ENCODE measurements at regions not wholly inside any gene's neighbourhood (a gene's known extent, or its start where the extent isn't known, plus 50 kb on each side); places are given as distances from the start of the nearest gene placed in this dataset.

DNA sequence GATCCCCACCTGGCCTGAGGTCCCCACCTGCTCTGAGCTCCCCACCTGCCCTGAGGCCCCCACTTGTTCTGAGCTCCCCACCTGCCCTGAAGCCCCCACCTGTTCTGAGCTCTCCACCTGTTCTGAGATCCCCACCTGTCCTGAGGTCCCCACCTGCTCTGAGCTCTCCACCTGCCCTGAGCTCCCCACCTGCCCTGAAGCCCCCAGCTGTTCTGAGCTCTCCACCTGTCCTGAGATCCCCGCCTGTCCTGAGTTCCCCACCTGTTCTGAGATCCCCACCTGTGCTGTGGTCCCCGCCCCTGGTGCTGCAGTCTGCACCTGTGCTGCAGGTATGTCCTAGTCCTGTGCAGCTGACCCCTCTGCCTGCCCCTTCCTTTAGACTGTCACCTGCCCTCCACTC is 561.6 kb downstream of the TCERG1L start:
- Histone ChIP-seq H3K9ac (ENCODE audit: low read depth, low read length) (no peak overlapping the region), H4K5ac (ENCODE audit: low read depth, low read length) (no peak overlapping the region), H2BK120ac (ENCODE audit: low read depth, low read length) (no peak overlapping the region), H2AFZ (replicated peaks; ENCODE audit: low read length, poor library complexity) (no peak overlapping the region), H3K9me3 (ENCODE audit: control insufficient read depth, insufficient read depth, low read length) (peaks cover 44% of the 10 kb centered on the region), H3K27me3 (ENCODE audit: control insufficient read depth, insufficient read depth, low read length) (no peaks in the 10 kb centered on the region), H2AK5ac (ENCODE audit: low read depth, low read length) (no peak overlapping the region), H2BK5ac (ENCODE audit: low read depth, low read length, poor library complexity, severe bottlenecking) (no peak overlapping the region), H4K8ac (ENCODE audit: low read depth in 2 of 2, low read length in 2 of 2) (no peak overlapping the region), H3K4ac (ENCODE audit: low read depth, low read length) (no peak overlapping the region), H3K4me1 (ENCODE audit: control insufficient read depth, insufficient read depth, low read length) (no peaks in the 10 kb centered on the region), H3K23ac (ENCODE audit: low read depth, low read length) (no peak overlapping the region), H2BK20ac (ENCODE audit: low read depth, low read length) (no peak overlapping the region), H4K20me1 (ENCODE audit: insufficient read depth, low read length) (no peaks in the 10 kb centered on the region), H3K18ac (ENCODE audit: low read depth, low read length) (no peak overlapping the region), H2AK9ac (replicated peaks; ENCODE audit: low read depth, low read length, poor library complexity) (no peak overlapping the region), H4K91ac (ENCODE audit: insufficient read depth, low read depth, low read length) (no peak overlapping the region), H3K14ac (replicated peaks; ENCODE audit: low read depth, low read length) (no peak overlapping the region), H3K4me2 (ENCODE audit: low read depth, low read length) (no peak overlapping the region), H3K36me3 (ENCODE audit: control insufficient read depth, insufficient read depth, low read length) (no peaks in the 10 kb centered on the region), H3K9me1 (ENCODE audit: insufficient read depth, low read length) (no peaks in the 10 kb centered on the region), H2BK15ac (ENCODE audit: low read depth, low read length) (no peak overlapping the region), H3K4me3 (ENCODE audit: insufficient read depth, low read depth, low read length) (no peak overlapping the region), H3K79me1 (ENCODE audit: low read depth in 1 of 2, low read length in 2 of 2) (no peaks in the 10 kb centered on the region), H3K27ac (ENCODE audit: insufficient read depth, low read length) (no peak overlapping the region), H3K56ac (ENCODE audit: extremely low read depth, insufficient read depth, low read length) (no peak overlapping the region)
- in situ Hi-C loops (cut with MboI; ENCODE audit: low sequenced_read_pairs) (no loop called here), intact Hi-C loops (cut with micrococcal nuclease) (no loop called here), dilution Hi-C loops (cut with HindIII; ENCODE audit: low sequenced_read_pairs, unreplicated experiment) (no loop called here)
- no TSS peak for BruUV-seq (replicated peaks)
- TF ChIP-seq FOS (IDR thresholded peaks at IDR 0.05; ENCODE audit: low read depth, low read length) (no peak), POLR2A (IDR thresholded peaks at IDR 0.05; ENCODE audit: low read depth, low read length) (no peak), MXI1 (IDR thresholded peaks at IDR 0.05; ENCODE audit: borderline replicate concordance, low read depth, low read length) (no peak), CHD1 (IDR thresholded peaks at IDR 0.05; ENCODE audit: low read depth, low read length) (no peak), MAFK (IDR thresholded peaks at IDR 0.05; ENCODE audit: low read depth, low read length) (no peak), MAZ (IDR thresholded peaks at IDR 0.05; ENCODE audit: borderline replicate concordance, low read depth, low read length) (no peak), RAD21 (IDR thresholded peaks at IDR 0.05; ENCODE audit: low read length) (no peak), BHLHE40 (IDR thresholded peaks at IDR 0.05; ENCODE audit: low read depth, low read length) (no peak), NFE2L2 (IDR thresholded peaks at IDR 0.05; ENCODE audit: low read depth, low read length) (no peak), CEBPB (IDR thresholded peaks at IDR 0.05; ENCODE audit: low read depth, low read length) (no peak), RCOR1 (IDR thresholded peaks at IDR 0.05; ENCODE audit: insufficient replicate concordance, low read length) (no peak), SMC3 (IDR thresholded peaks at IDR 0.05; ENCODE audit: low read depth, low read length) (no peak)
- TF ChIP-seq, protein P1, sequence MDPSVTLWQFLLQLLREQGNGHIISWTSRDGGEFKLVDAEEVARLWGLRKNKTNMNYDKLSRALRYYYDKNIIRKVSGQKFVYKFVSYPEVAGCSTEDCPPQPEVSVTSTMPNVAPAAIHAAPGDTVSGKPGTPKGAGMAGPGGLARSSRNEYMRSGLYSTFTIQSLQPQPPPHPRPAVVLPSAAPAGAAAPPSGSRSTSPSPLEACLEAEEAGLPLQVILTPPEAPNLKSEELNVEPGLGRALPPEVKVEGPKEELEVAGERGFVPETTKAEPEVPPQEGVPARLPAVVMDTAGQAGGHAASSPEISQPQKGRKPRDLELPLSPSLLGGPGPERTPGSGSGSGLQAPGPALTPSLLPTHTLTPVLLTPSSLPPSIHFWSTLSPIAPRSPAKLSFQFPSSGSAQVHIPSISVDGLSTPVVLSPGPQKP (IDR thresholded peaks at IDR 0.05; ENCODE audit: borderline replicate concordance, low read depth, low read length): no peak
- TF ChIP-seq, protein P2, sequence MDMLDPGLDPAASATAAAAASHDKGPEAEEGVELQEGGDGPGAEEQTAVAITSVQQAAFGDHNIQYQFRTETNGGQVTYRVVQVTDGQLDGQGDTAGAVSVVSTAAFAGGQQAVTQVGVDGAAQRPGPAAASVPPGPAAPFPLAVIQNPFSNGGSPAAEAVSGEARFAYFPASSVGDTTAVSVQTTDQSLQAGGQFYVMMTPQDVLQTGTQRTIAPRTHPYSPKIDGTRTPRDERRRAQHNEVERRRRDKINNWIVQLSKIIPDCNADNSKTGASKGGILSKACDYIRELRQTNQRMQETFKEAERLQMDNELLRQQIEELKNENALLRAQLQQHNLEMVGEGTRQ (IDR thresholded peaks at IDR 0.05; ENCODE audit: low read depth, low read length): no peak
- no CpG with 5 or more reads among the region's 2 CpGs for WGBS, 2 experiments (ENCODE audit: extremely low coverage in 2 of 2, insufficient read length in 1 of 2)
- CTCF ChIA-PET: no interaction called here
- ATAC-seq (ENCODE audit: low read depth) (no peak), DNase-seq (no peak)
- POLR2A ChIA-PET (ENCODE audit: unreplicated experiment): no interaction called here
